ENCODE measurements at regions not wholly inside any gene's neighbourhood (a gene's known extent, or its start where the extent isn't known, plus 50 kb on each side); places are given as distances from the start of the nearest gene placed in this dataset.

- Histone ChIP-seq H2AK5ac (ENCODE audit: insufficient read length, low read length) (no peak overlapping the region), H3K9me3 (ENCODE audit: control insufficient read depth, low read depth, low read length) (no peaks in the 10 kb centered on the region), H3K4me1 (ENCODE audit: insufficient read depth, low read length) (no peaks in the 10 kb centered on the region), H3K18ac (ENCODE audit: insufficient read length, low read depth, low read length) (no peak overlapping the region), H2AFZ (ENCODE audit: low read length) (no peak overlapping the region), H3K23me2 (ENCODE audit: insufficient read length, low read depth, low read length, poor library complexity, severe bottlenecking) (no peaks in the 10 kb centered on the region), H4K8ac (replicated peaks; ENCODE audit: insufficient read length, low read depth, low read length) (no peak overlapping the region), H3K56ac (ENCODE audit: insufficient read length, low read depth, low read length) (no peak overlapping the region), H3K14ac (ENCODE audit: insufficient read depth, low read length) (no peak overlapping the region), H4K91ac (ENCODE audit: insufficient read length, low read depth, low read length) (no peak overlapping the region), H4K20me1 (ENCODE audit: control insufficient read depth, insufficient read depth, insufficient read length) (no peaks in the 10 kb centered on the region), H2BK15ac (ENCODE audit: low read depth, low read length) (no peak overlapping the region), H3K4me2 (ENCODE audit: insufficient read depth, insufficient read length, low read length) (no peak overlapping the region), H4K5ac (ENCODE audit: insufficient read length, low read depth, low read length) (no peak overlapping the region), H3T11ph (ENCODE audit: low read length) (no peak overlapping the region), H2BK5ac (ENCODE audit: insufficient read length, low read length) (no peak overlapping the region), H3K79me1 (ENCODE audit: insufficient read depth, low read depth, low read length, poor library complexity, severe bottlenecking) (no peaks in the 10 kb centered on the region), H2BK12ac (ENCODE audit: insufficient read length, low read depth, low read length) (no peak overlapping the region), H2BK120ac (ENCODE audit: low read depth, low read length, poor library complexity, severe bottlenecking) (no peak overlapping the region), H3K27ac (ENCODE audit: insufficient read length, low read depth, low read length) (no peak overlapping the region), H3K27me3 (ENCODE audit: insufficient read depth, low read length) (no peaks in the 10 kb centered on the region), H3K4ac (ENCODE audit: low read depth, low read length) (no peak overlapping the region), H3K23ac (ENCODE audit: insufficient read length, low read depth, low read length) (no peak overlapping the region), H3K9ac (ENCODE audit: extremely low read depth, insufficient read length, low read length) (no peak overlapping the region), H2BK20ac (ENCODE audit: low read depth, low read length, poor library complexity, severe bottlenecking) (no peak overlapping the region), H3K79me2 (ENCODE audit: insufficient read depth, low read length) (no peaks in the 10 kb centered on the region)
- no peak overlapping the region for H3K27ac Mint-ChIP-seq
- whole genome bisulfite sequencing (ENCODE audit: extremely low coverage, insufficient read length, low lambda C conversion rate), result no CpG with 5 or more reads among the region's 2 CpGs
- DNase-seq, result no peak
- H3K4me3 Mint-ChIP-seq, result no peak overlapping the region
- H3K27me3 Mint-ChIP-seq (ENCODE audit: low read depth), result no peaks in the 10 kb centered on the region
- no peaks in the 10 kb centered on the region for H3K36me3 Mint-ChIP-seq (ENCODE audit: insufficient read depth in 1 of 3, low read depth in 3 of 3)
- TF ChIP-seq, protein P1, sequence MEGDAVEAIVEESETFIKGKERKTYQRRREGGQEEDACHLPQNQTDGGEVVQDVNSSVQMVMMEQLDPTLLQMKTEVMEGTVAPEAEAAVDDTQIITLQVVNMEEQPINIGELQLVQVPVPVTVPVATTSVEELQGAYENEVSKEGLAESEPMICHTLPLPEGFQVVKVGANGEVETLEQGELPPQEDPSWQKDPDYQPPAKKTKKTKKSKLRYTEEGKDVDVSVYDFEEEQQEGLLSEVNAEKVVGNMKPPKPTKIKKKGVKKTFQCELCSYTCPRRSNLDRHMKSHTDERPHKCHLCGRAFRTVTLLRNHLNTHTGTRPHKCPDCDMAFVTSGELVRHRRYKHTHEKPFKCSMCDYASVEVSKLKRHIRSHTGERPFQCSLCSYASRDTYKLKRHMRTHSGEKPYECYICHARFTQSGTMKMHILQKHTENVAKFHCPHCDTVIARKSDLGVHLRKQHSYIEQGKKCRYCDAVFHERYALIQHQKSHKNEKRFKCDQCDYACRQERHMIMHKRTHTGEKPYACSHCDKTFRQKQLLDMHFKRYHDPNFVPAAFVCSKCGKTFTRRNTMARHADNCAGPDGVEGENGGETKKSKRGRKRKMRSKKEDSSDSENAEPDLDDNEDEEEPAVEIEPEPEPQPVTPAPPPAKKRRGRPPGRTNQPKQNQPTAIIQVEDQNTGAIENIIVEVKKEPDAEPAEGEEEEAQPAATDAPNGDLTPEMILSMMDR (conservative IDR thresholded peaks at IDR 0.05), result no peak
- no peaks in the 10 kb centered on the region for H3K9me3 Mint-ChIP-seq
- H3K4me1 Mint-ChIP-seq, result peaks cover 5 to 8% of the 10 kb centered on the region in 2 experiments; a peak in 3 of 4 replicates
Measured at GRCh38 chr2:226407135-226407534, 392.5 kb downstream of the IRS1 start.

All from H9 (cell line).